HG03378 (cell line): ENCODE measurements at regions not wholly inside any gene's neighbourhood (a gene's known extent, or its start where the extent isn't known, plus 50 kb on each side); places are given as distances from the start of the nearest gene placed in this dataset.

Experiments
- ATAC-seq: cut with Tn5 transposase; IDR thresholded peaks from one replicate; pipeline ENCODE4 v1.9.1; 2021; ENCODE audit warnings: mild to moderate bottlenecking, moderate library complexity; ENCODE audit not compliant: unreplicated experiment

GRCh38 chr2:220855296-220855695 is 716.8 kb downstream of the EPHA4 start:
- no peak for ATAC-seq

GRCh38 chr2:220856486-220856885 is 715.6 kb downstream of the EPHA4 start:
- ATAC-seq, result no peak

GRCh38 chr2:220857368-220857767 is 714.7 kb downstream of the EPHA4 start:
- ATAC-seq, result no peak

- ATAC-seq, result no peak
Observed at GRCh38 chr2:220858101-220858500, 714.0 kb downstream of the EPHA4 start.

GRCh38 chr2:220871909-220872308 is 700.2 kb downstream of the EPHA4 start:
- no peak for ATAC-seq

GRCh38 chr2:220876080-220876824 is 695.9 kb downstream of the EPHA4 start:
- no peak for ATAC-seq

GRCh38 chr2:220877491-220877890 is 694.6 kb downstream of the EPHA4 start:
- no peak for ATAC-seq

- no peak for ATAC-seq
Observed at GRCh38 chr2:220877897-220878296, 694.2 kb downstream of the EPHA4 start.

GRCh38 chr2:220880623-220881596 is 691.2 kb downstream of the EPHA4 start:
- ATAC-seq, result no peak

GRCh38 chr2:220882507-220882906 is 689.6 kb downstream of the EPHA4 start:
- no peak for ATAC-seq

GRCh38 chr2:220885593-220885992 is 686.5 kb downstream of the EPHA4 start:
- no peak for ATAC-seq

- no peak for ATAC-seq
Observed at GRCh38 chr2:220887271-220887870, 684.7 kb downstream of the EPHA4 start.

- no peak for ATAC-seq
Observed at GRCh38 chr2:220887876-220888275, 684.2 kb downstream of the EPHA4 start.

GRCh38 chr2:220890931-220891330 is 681.2 kb downstream of the EPHA4 start:
- ATAC-seq, result no peak

GRCh38 chr2:220891405-220891804 is 680.7 kb downstream of the EPHA4 start:
- ATAC-seq, result no peak

- ATAC-seq, result no peak
Observed at GRCh38 chr2:220892018-220892634, 680.0 kb downstream of the EPHA4 start.

GRCh38 chr2:220893411-220893810 is 678.7 kb downstream of the EPHA4 start:
- ATAC-seq, result no peak

GRCh38 chr2:220894069-220894468 is 678.0 kb downstream of the EPHA4 start:
- ATAC-seq, result no peak

- ATAC-seq, result no peak
Observed at GRCh38 chr2:220899492-220899891, 672.6 kb downstream of the EPHA4 start.

GRCh38 chr2:220904015-220904414 is 668.1 kb downstream of the EPHA4 start:
- ATAC-seq, result no peak

GRCh38 chr2:220913384-220913783 is 658.7 kb downstream of the EPHA4 start:
- no peak for ATAC-seq
